ENCODE measurements at regions not wholly inside any gene's neighbourhood (a gene's known extent, or its start where the extent isn't known, plus 50 kb on each side); places are given as distances from the start of the nearest gene placed in this dataset.

DNA sequence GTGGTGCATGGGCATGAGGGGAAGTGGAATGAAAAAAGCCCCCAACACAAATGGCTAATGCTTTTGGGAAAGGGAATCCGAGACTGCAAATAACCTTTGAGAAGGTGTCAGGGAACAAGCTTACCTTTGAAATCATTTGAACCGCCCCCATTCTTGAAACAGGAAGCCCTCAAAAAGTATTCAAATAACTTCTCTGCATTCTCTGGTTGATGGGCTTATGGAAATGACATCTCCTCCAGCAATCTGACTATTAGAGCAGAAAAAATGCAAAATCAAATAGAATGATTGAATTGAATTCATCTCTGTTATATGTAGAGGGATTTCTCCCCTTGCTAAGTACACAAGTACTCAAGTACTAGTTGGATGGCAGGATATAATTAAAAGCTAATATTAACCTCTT, 409.9 kb downstream of the TMEM135 start:
- TF ChIP-seq, protein P1, sequence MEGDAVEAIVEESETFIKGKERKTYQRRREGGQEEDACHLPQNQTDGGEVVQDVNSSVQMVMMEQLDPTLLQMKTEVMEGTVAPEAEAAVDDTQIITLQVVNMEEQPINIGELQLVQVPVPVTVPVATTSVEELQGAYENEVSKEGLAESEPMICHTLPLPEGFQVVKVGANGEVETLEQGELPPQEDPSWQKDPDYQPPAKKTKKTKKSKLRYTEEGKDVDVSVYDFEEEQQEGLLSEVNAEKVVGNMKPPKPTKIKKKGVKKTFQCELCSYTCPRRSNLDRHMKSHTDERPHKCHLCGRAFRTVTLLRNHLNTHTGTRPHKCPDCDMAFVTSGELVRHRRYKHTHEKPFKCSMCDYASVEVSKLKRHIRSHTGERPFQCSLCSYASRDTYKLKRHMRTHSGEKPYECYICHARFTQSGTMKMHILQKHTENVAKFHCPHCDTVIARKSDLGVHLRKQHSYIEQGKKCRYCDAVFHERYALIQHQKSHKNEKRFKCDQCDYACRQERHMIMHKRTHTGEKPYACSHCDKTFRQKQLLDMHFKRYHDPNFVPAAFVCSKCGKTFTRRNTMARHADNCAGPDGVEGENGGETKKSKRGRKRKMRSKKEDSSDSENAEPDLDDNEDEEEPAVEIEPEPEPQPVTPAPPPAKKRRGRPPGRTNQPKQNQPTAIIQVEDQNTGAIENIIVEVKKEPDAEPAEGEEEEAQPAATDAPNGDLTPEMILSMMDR (IDR thresholded peaks at IDR 0.05) = no peak
- TF ChIP-seq POLR2A (IDR thresholded peaks at IDR 0.05) = no peak
- TF ChIP-seq EP300 (IDR thresholded peaks at IDR 0.05) = no peak

Data from tibial nerve (tissue), 4 donors.